COLO829 (cell line): ENCODE measurements at regions not wholly inside any gene's neighbourhood (a gene's known extent, or its start where the extent isn't known, plus 50 kb on each side); places are given as distances from the start of the nearest gene placed in this dataset.

Experiments
- DNase-seq: peaks from one replicate; pipeline ENCODE4 v3.0.0; 2012; ENCODE audit warnings: low spot score

GRCh38 chr22:27293721-27294445 is 507.7 kb downstream of the MN1 start:
- no peak for DNase-seq

GRCh38 chr22:27295040-27295439 is 506.5 kb downstream of the MN1 start:
- DNase-seq, result no peak

GRCh38 chr22:27295605-27296004 is 506.0 kb downstream of the MN1 start:
- DNase-seq, result no peak

GRCh38 chr22:27296091-27296675 is 505.4 kb downstream of the MN1 start:
- no peak for DNase-seq

GRCh38 chr22:27297125-27297524 is 504.4 kb downstream of the MN1 start:
- DNase-seq, result no peak

DNA sequence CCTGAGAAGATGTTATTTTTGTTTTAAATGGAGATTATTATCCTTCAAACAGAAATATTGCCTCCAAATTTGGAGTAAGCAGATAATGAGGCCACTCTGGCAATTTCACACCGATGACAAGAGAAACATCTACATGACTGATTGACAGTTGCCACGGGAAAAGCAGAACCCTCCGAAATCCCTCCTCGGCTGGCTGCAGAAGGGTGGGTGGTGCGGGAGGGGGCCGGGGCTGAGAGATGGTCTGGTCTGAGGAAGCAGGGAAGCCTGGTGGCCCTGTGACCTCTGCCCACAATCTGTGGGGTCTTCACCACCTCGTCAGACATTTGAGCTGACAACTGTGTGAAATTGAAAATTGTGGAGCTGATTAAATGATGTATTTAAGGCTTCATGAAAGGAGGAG is 503.2 kb downstream of the MN1 start:
- DNase-seq, result no peak

GRCh38 chr22:27298742-27299141 is 502.8 kb downstream of the MN1 start:
- no peak for DNase-seq

GRCh38 chr22:27299181-27300085 is 502.1 kb downstream of the MN1 start:
- DNase-seq, result no peak

DNA sequence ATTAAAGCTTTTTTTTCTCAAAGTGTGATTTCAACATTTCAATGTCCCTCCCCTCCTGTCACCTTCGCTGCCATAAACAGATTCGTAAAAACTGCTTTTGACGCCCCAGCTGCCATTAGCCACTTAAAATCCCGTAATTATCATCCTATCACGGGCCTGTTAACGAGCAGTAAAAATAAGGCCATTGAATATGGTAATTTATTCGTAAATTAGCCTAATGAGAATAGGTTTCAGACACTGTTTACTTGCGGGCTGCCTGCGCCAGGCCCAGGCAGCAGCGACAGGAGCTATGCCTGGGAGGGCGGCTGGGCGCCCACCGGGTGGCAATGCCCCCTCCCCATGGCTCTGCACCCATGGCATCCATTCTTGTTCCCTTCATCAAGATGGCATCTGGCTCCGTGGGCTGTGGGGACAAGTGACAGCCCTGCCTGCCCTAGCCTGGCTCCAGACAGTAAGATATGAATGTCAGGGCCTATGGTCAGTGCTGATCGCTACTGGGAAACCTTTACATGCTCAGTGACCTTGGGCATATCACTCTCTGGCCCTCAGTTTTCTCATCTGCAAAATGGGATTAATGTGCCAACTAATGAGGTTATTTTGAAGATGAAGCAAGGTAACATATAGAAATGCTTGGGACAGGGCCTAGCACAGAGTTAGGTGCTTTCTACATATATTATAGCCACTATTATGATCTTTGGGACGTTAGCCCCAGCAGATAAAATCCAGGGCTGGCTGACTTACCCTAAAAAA is 500.8 kb downstream of the MN1 start:
- no peak for DNase-seq

GRCh38 chr22:27302501-27302900 is 499.1 kb downstream of the MN1 start:
- DNase-seq, result no peak

- no peak for DNase-seq
Measured at GRCh38 chr22:27303718-27304117, 497.8 kb downstream of the MN1 start.

DNA sequence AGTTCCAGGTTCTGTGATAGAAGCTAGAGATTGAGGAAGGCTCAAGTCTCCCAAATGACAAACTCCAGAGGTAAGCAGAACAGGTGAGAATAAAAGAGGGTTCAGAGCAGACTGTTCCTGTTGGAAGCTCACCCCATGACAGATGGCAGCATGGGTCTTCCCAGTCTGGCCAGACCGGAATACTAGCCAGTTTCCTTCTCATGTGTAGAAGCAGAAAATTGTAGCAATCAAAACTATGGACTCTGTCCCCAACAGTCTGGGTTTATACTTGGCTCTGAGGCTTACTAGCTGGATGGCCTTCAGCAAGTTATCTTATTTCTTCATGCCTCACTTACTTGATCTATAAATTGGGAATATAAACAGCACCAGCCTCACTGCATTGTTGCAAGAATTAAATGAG is 494.8 kb downstream of the MN1 start:
- no peak for DNase-seq

GRCh38 chr22:27307545-27308247 is 493.9 kb downstream of the MN1 start:
- DNase-seq, result no peak

DNA sequence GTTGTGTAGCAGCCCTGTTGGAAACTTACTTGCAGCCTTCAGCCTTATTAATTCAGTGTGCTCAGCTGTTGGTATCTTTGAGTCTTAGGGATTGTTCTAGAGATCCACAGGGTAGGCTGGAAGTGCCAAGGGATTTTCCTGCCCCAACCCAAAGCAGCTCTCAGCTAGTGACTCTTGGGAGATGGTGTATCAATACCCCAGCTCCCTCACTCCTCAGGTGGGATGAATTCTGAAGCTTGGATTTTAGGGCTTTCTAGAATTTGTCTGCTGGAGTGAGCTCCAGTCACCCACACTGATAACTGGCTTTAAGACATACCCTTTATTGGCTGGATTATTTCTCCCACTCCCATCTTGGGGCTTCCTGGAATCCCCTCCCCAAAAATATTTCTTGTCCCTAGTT is 493.0 kb downstream of the MN1 start:
- no peak for DNase-seq

DNA sequence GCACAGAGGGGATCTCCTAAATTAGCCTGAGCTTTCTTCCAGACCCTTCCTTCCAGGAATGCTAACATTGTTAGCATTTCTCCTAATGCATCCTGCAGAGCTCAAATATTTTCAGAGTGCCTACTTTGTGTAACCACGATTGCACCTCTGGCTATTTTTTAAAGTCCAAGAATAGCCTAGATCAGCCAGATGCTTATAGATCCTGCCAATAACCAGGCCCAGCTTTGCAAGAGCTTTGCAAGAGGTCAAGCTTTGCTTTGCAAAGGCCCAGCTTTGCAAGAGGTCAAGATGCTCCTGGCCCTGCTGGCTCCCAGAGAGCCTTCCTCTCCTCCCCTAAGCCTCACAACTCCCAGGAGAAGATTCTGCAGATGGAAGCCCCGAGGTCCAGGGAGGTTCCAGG is 491.9 kb downstream of the MN1 start:
- DNase-seq, result no peak

- no peak for DNase-seq
Measured at GRCh38 chr22:27310966-27311697, 490.4 kb downstream of the MN1 start.

DNA sequence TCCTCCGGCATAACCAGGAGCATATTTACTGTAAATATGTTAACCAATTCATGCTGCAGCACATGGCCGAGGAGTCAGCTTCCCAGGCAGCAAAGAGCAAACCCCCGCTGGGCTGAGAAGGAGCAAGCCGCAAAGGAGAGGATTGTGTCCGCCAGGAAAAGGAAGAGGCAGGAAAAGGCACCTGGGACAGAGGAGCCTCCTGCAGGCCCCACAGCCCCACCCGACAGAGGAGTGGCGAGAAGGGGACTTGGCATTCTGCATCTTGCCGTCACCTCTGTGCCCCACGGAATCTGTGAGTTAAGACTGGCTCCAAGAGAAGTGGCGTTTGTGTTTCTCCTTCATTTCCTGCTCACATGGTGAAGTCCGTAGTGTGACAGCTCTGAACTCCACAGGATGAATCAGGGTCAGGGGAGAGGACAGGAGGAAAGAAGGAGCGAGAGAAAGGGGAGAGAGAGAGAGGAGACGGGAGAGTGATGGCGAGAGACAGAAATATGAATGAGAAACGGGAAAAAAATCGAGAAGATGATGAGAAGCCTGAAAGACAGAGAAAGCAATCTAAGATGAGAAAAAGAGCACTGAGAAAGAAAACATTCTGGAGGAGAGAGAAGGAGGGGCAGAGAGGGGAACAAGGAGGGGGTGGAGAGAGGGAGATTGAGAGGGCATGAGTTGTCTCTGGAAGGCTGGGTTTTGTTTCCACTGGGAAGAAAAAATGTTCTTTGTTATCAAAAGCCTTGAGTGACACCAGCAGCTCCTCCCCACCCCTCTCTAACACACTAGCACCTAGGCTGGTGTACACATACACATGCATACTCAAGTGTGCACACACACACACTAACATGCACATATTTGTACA is 489.6 kb downstream of the MN1 start:
- no peak for DNase-seq

- DNase-seq, result no peak
Measured at GRCh38 chr22:27312565-27312964, 489.0 kb downstream of the MN1 start.

DNA sequence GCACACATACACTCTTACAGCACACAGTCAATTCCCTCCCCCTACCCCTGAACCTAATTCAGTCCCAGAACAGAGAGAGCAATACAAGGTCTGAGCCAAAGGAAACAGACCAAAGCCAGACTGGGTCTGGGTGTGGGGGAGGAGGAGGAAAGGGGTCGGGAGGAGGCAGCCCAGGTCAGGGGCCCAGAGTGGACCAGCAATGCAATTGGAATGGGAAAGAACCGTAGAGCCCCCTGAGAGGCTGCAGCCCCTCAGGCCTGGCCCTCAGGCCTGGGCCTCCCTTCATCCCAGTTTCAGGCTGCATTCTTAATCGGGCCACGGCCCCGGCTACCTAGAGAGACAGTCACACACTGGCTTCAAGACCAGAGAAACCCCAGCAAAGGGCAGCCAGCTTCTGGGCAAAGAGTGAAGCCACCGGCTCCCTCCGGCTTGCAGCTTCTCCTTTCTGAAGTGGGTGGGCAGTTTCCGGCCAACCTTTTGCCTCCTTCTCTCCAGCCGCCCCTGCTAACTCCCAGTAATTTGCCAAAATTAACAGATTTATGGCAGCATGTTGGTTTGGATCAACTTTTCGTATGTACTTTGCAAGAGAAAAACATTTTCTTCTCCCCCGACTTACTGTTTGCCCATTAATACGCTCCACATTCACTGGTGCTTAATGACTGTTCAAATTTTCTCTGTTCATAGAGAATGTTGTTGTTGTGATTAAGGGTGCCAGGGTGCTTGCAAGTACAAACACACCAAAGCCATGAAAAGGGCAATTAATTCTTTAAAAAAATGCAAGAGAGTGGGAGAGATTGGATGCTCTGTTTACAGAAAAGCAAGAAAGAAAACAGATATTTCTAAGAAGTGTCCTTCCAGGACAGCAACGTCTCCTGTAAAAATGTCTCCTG is 488.3 kb downstream of the MN1 start:
- DNase-seq, result no peak
